CD4-positive, alpha-beta T cell treated with Interleukin-4 for 4 hours (primary cell): ENCODE measurements at regions not wholly inside any gene's neighbourhood (a gene's known extent, or its start where the extent isn't known, plus 50 kb on each side); places are given as distances from the start of the nearest gene placed in this dataset.
"Not testable (repeated sequence)": the region's sequence is repeated elsewhere in the genome, so short reads cannot be mapped to it uniquely, and the experiment has no call there.

Experiments used
- DNase-seq: peaks from one replicate; pipeline ENCODE4 v3.0.0-alpha.2; 2020

GRCh38 chr2:129193961-129194360 lies 785.5 kb upstream of the RAB6C start:
- DNase-seq, result no peak

- DNase-seq, result no peak
These were observed 780.0 kb upstream of the RAB6C start for GRCh38 chr2:129199501-129199900.

GRCh38 chr2:129201696-129202095 lies 777.8 kb upstream of the RAB6C start:
- DNase-seq, result no peak

GRCh38 chr2:129203331-129203730 lies 776.1 kb upstream of the RAB6C start:
- no peak for DNase-seq

GRCh38 chr2:129204581-129204980 lies 774.9 kb upstream of the RAB6C start:
- not testable (repeated sequence) for DNase-seq

- DNase-seq, result no peak
These were observed 774.3 kb upstream of the RAB6C start for GRCh38 chr2:129205176-129205575.

GRCh38 chr2:129205766-129206165 lies 773.7 kb upstream of the RAB6C start:
- DNase-seq, result no peak

GRCh38 chr2:129212299-129212958 lies 767.0 kb upstream of the RAB6C start:
- no peak for DNase-seq

- DNase-seq, result no peak
These were observed 755.4 kb upstream of the RAB6C start for GRCh38 chr2:129224022-129224421.

GRCh38 chr2:129224486-129224885 lies 755.0 kb upstream of the RAB6C start:
- DNase-seq, result no peak

- no peak for DNase-seq
These were observed 750.3 kb upstream of the RAB6C start for GRCh38 chr2:129229196-129229595.

GRCh38 chr2:129229830-129230441 lies 749.5 kb upstream of the RAB6C start:
- DNase-seq, result no peak

- DNase-seq, result no peak
These were observed 747.5 kb upstream of the RAB6C start for GRCh38 chr2:129231924-129232323.

GRCh38 chr2:129233166-129233565 lies 746.3 kb upstream of the RAB6C start:
- DNase-seq, result no peak

- DNase-seq, result no peak
These were observed 745.6 kb upstream of the RAB6C start for GRCh38 chr2:129233751-129234406.

- no peak for DNase-seq
These were observed 742.9 kb upstream of the RAB6C start for GRCh38 chr2:129236601-129237000.

GRCh38 chr2:129237966-129238725 lies 741.3 kb upstream of the RAB6C start:
- DNase-seq, result no peak

- no peak for DNase-seq
These were observed 740.3 kb upstream of the RAB6C start for GRCh38 chr2:129239141-129239540.

GRCh38 chr2:129240061-129240460 lies 739.4 kb upstream of the RAB6C start:
- DNase-seq, result no peak

GRCh38 chr2:129242269-129242668 lies 737.2 kb upstream of the RAB6C start:
- no peak for DNase-seq

GRCh38 chr2:129247751-129248150 lies 731.7 kb upstream of the RAB6C start:
- DNase-seq, result no peak

- DNase-seq, result no peak
These were observed 731.3 kb upstream of the RAB6C start for GRCh38 chr2:129248198-129248597.

- DNase-seq, result no peak
These were observed 726.5 kb upstream of the RAB6C start for GRCh38 chr2:129252781-129253460.
